GM12874 (cell line): ENCODE measurements at regions not wholly inside any gene's neighbourhood (a gene's known extent, or its start where the extent isn't known, plus 50 kb on each side); places are given as distances from the start of the nearest gene placed in this dataset.

Source experiments
- TF ChIP-seq, protein P1 (sequence below): IDR thresholded peaks from 2 replicates; pipeline ENCODE4 v1.5.1; 2011; ENCODE audit warnings: low read depth, mild to moderate bottlenecking, control low read depth, low read length, moderate library complexity; ENCODE audit not compliant: insufficient read depth

- TF ChIP-seq, protein P1, sequence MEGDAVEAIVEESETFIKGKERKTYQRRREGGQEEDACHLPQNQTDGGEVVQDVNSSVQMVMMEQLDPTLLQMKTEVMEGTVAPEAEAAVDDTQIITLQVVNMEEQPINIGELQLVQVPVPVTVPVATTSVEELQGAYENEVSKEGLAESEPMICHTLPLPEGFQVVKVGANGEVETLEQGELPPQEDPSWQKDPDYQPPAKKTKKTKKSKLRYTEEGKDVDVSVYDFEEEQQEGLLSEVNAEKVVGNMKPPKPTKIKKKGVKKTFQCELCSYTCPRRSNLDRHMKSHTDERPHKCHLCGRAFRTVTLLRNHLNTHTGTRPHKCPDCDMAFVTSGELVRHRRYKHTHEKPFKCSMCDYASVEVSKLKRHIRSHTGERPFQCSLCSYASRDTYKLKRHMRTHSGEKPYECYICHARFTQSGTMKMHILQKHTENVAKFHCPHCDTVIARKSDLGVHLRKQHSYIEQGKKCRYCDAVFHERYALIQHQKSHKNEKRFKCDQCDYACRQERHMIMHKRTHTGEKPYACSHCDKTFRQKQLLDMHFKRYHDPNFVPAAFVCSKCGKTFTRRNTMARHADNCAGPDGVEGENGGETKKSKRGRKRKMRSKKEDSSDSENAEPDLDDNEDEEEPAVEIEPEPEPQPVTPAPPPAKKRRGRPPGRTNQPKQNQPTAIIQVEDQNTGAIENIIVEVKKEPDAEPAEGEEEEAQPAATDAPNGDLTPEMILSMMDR, result no peak
These were observed 85.7 kb upstream of the CDH4 start for GRCh38 chr20:61166324-61166723.

DNA sequence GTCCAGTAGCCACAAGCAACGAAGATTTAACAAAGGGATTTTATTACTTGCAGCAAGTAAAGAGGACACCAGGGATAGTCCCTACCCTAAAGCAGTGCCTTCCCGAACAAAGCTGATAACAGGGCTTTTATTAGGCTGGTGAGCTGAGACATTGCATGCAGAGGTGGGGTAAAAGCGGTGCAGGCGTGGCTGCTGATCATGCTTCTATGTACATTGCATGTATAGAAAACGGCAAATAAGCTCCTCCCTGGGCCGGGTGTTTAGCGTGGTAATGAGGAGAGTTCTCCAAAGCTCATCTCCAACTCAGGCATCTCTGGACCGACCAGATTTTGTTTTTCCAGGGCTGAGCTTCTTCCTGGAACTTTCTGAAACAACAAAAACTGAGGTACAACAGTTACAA lies 83.5 kb upstream of the CDH4 start:
- TF ChIP-seq, protein P1, result no peak

DNA sequence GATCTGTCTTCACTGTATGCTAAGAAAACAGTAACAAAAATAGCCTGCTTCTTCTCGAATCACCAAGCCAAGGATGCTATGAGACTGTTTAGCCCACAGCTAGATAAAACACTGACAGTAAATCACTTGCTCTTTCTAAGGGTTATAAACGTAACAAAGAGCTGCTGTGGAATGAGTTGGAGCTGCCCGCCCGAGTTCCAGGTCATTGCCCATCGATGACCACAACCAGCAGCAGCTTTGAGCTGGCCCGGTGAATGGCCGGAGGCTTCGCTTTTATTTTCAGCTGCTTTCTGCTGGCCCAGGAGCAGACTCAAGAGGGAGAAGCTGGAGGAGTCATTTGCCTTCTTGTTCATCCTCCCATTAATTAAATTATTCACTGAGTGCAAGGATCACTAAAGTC lies 82.2 kb upstream of the CDH4 start:
- TF ChIP-seq, protein P1, result no peak

DNA sequence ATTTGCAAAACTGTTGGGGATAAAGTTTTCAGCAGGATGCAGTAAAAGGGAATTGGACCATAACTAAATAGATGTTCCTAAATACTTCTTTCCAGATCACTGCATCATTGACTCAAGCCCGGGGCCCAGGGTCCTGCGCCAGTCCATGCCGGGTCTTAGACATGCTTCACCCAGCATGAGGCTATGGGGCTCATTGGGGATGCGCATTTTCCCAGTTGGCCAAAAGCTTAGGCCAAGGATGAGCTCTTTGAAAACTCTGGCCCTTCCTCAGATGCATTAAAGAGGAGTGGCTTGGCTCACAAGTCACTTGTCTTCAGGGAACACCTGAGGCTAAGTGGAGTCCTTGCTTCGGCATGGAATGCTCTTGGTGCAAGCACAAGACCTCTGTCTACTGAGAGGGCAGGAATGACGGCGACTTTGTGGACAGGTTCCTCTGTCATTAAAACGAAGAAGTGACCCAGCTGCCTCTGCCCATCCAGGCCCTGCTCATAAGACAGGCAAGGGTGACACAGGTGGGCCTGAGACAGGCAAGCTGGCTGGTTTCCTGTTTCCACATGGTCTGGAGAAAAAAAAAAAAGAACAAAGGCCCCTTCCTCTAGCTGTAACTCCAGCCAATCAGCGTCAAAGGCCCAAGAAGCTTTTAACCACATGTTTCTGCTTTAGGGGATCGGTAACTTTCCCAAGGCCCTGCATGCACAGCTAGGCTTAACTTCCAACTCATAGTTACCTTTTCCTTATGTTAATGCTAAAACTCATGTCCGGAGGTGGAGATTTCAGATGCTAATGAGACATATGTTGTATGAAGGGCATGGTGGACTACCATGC lies 81.4 kb upstream of the CDH4 start:
- TF ChIP-seq, protein P1, result no peak

DNA sequence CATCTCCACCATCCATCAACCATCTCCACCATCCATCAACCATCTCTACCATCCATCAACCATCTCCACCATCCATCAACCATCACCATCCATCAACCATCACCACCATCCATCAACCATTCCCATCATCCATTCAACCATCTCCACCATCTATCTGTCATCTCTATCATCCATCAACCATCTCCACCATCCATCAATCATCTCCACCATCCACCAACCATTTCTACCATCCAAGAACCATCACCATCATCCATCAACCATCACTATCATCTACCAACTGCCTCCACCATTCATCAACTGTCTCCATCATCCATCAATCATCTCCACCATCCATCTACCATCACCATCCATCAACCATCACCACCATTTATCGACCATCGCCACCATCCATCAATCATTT lies 78.8 kb upstream of the CDH4 start:
- TF ChIP-seq, protein P1, result no peak

DNA sequence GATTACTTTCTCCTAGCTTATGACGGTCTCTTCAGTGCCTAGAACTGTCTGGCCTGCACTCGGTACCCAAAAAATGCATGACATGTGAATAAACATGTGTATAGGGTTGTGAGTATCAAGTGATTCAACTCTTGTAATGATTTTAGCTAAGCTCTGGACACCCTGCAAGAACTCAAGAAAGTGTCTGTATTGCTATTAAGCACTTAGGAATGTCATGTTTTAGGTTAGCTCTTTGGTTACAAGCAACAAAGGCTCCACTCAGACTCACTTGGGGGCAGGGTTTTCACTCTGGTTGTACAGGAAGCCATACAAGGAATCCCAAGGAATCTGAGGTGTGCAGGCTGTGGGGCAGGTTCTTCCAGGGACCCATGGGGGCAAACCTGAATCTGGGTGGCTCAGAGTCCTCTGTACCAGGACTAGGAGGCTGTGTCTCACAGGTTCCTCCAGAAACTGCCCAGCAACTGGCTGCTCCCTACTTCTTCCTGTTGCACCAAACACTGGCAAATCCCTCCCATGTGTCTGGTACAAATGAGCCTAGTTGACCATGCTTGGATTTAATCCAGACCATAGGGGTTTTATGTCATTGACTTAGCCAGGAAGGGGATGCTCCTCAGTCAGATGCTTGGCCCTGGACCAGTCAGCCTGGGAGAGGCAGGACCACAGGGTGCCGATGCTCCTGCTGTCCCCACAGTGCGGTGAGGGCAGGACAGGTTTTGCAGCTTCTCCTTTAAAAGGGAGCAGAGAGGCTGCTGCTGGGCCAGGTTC lies 77.9 kb upstream of the CDH4 start:
- TF ChIP-seq, protein P1, result no peak

GRCh38 chr20:61176874-61177273 lies 75.2 kb upstream of the CDH4 start:
- TF ChIP-seq, protein P1, result no peak
